Keratinocyte (primary cell): ENCODE measurements at regions not wholly inside any gene's neighbourhood (a gene's known extent, or its start where the extent isn't known, plus 50 kb on each side); places are given as distances from the start of the nearest gene placed in this dataset.

Experiments used
- DNase-seq: peaks from one replicate; pipeline ENCODE4 v3.0.0-alpha.2; 2011; ENCODE audit warnings: low read depth, missing footprints, low spot score
- FAIRE-seq: peaks from 2 replicates; lab custom pipeline; 2011; peaks lifted over from hg19 to GRCh38; lab: Jason Lieb, UNC
- H2AFZ ChIP-seq: 2 replicates; pipeline ENCODE4 v1.6.0; 2012; ENCODE audit warnings: low read length, control low read depth, inconsistent platforms; ENCODE audit not compliant: control insufficient read depth
- H3K27ac ChIP-seq: 2 replicates; pipeline ENCODE4 v1.5.1; 2011; ENCODE audit warnings: low read length; ENCODE audit not compliant: control insufficient read depth, insufficient read depth
- H3K27me3 ChIP-seq: 3 replicates; pipeline ENCODE4 v1.6.0; 2011; ENCODE audit warnings: low read length; ENCODE audit not compliant: control insufficient read depth, insufficient read depth; ENCODE audit errors: extremely low read depth
- H3K36me3 ChIP-seq, 2 experiments: 2 replicates in 1 of 2; 3 replicates in 1 of 2; pipeline ENCODE4 v1.5.1; 2011; ENCODE audit warnings: low read length in 2 of 2, mild to moderate bottlenecking in 1 of 2; ENCODE audit not compliant: control insufficient read depth in 2 of 2, insufficient read depth in 2 of 2; ENCODE audit errors: extremely low read depth in 1 of 2
- H3K4me1 ChIP-seq: 3 replicates; pipeline ENCODE4 v1.5.1; 2011; ENCODE audit warnings: low read length; ENCODE audit not compliant: control insufficient read depth, insufficient read depth; ENCODE audit errors: extremely low read depth
- H3K4me2 ChIP-seq: 3 replicates; pipeline ENCODE4 v1.6.0; 2011; ENCODE audit warnings: low read depth, low read length; ENCODE audit not compliant: control insufficient read depth, insufficient read depth; ENCODE audit errors: extremely low read depth
- H3K4me3 ChIP-seq, 3 experiments: fragments of 200-600 bp in 1 of 3; sonication (generic) in 1 of 3; 2 replicates in 2 of 3; 3 replicates in 1 of 3; pipeline ENCODE4 v1.5.1; 2011 to 2016; ENCODE audit warnings: low read length in 3 of 3, mild to moderate bottlenecking in 3 of 3, control low read depth in 2 of 3, inconsistent platforms in 1 of 3, low read depth in 1 of 3, mixed read lengths in 1 of 3, mixed run types in 1 of 3, moderate library complexity in 1 of 3; ENCODE audit not compliant: control insufficient read depth in 2 of 3, insufficient read depth in 2 of 3; ENCODE audit errors: extremely low read depth in 1 of 3
- H3K79me2 ChIP-seq: 2 replicates; pipeline ENCODE4 v1.6.0; 2012; ENCODE audit warnings: low read length; ENCODE audit not compliant: control insufficient read depth, insufficient read depth
- H3K9ac ChIP-seq: 3 replicates; pipeline ENCODE4 v1.6.0; 2011; ENCODE audit warnings: low read length; ENCODE audit not compliant: control insufficient read depth, insufficient read depth; ENCODE audit errors: extremely low read depth
- H3K9me1 ChIP-seq: 3 replicates; pipeline ENCODE4 v1.6.0; 2011; ENCODE audit warnings: low read length; ENCODE audit not compliant: control insufficient read depth, insufficient read depth; ENCODE audit errors: extremely low read depth
- H3K9me3 ChIP-seq: 2 replicates; pipeline ENCODE4 v1.5.1; 2012; ENCODE audit warnings: low read depth, low read length; ENCODE audit not compliant: control insufficient read depth
- H4K20me1 ChIP-seq: 3 replicates; pipeline ENCODE4 v1.6.0; 2011; ENCODE audit warnings: low read length; ENCODE audit not compliant: control insufficient read depth, insufficient read depth; ENCODE audit errors: extremely low read depth
- CTCF ChIP-seq, 3 experiments: IDR thresholded peaks in 1 of 3; conservative IDR thresholded peaks in 1 of 3; optimal IDR thresholded peaks in 1 of 3; 2 replicates in 2 of 3; 3 replicates in 1 of 3; pipeline versions ENCODE3 to v1.5.1; 2011; ENCODE audit warnings: low read length in 3 of 3, mild to moderate bottlenecking in 3 of 3, moderate library complexity in 2 of 3, control low read depth in 1 of 3, inconsistent platforms in 1 of 3; ENCODE audit not compliant: insufficient read depth in 2 of 3; ENCODE audit errors: extremely low read depth in 1 of 3
- EZH2 ChIP-seq: IDR thresholded peaks from one replicate; pipeline ENCODE4 v1.6.1; 2012; ENCODE audit warnings: inconsistent platforms, mild to moderate bottlenecking, low read length, moderate library complexity
- dilution Hi-C: fragments of 300-500 bp; cut with MboI; formaldehyde crosslinking; loops from one replicate; pipeline ENCODE4 v1.7.0; 2020; ENCODE audit warnings: low sequenced_read_pairs; ENCODE audit not compliant: extremely low pct_ligation_motif_present

DNA sequence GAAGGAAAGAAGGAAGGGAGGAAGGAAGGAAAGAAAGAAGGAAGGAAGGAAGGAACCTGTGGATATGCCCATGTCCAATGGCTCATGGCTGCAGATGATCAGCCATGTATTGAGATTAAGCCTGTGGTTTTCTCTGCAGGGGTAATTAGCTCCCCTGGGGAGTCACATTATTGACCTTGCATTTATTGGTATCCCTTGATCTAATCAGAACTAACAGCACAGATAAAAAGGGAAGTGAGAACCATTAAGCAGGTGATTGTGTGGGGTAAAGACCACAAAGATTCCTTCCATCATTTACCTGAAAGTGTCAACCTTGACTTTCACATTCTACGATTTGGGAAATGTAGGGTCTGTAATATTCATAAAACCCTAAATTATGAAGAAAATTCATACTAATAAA, 390.7 kb downstream of the BRINP2 start:
- FAIRE-seq (no peak), DNase-seq (no peak)
- H3K79me2 ChIP-seq: no peaks in the 10 kb centered on the region
- TF ChIP-seq CTCF (optimal IDR thresholded peaks at IDR 0.05 in 1 of 3, IDR thresholded peaks at IDR 0.05 in 1 of 3, conservative IDR thresholded peaks at IDR 0.05 in 1 of 3; ENCODE audit: extremely low read depth in 1 of 3, insufficient read depth in 2 of 3, low read length in 3 of 3) (no peak), EZH2 (no peak)
- H3K9me3 ChIP-seq: no peaks in the 10 kb centered on the region
- H2AFZ ChIP-seq: no peak overlapping the region
- no peak overlapping the region for H3K9ac ChIP-seq
- dilution Hi-C loops: no loop called here
- H3K4me1 ChIP-seq: no peaks in the 10 kb centered on the region
- no peaks in the 10 kb centered on the region for H4K20me1 ChIP-seq
- H3K27me3 ChIP-seq: no peaks in the 10 kb centered on the region
- H3K36me3 ChIP-seq: no peaks in the 10 kb centered on the region
- H3K9me1 ChIP-seq: no peaks in the 10 kb centered on the region
- no peak overlapping the region for H3K4me2 ChIP-seq
- H3K4me3 ChIP-seq: no peak overlapping the region
- no peak overlapping the region for H3K27ac ChIP-seq

GRCh38 chr1:177558372-177558771, 387.6 kb downstream of the BRINP2 start:
- H3K27ac ChIP-seq: no peak overlapping the region
- H3K9me3 ChIP-seq: no peaks in the 10 kb centered on the region
- H3K79me2 ChIP-seq: no peaks in the 10 kb centered on the region
- no peaks in the 10 kb centered on the region for H3K9me1 ChIP-seq
- TF ChIP-seq CTCF (optimal IDR thresholded peaks at IDR 0.05 in 1 of 3, IDR thresholded peaks at IDR 0.05 in 1 of 3, conservative IDR thresholded peaks at IDR 0.05 in 1 of 3; ENCODE audit: extremely low read depth in 1 of 3, insufficient read depth in 2 of 3, low read length in 3 of 3) (no peak), EZH2 (no peak)
- no peaks in the 10 kb centered on the region for H3K27me3 ChIP-seq
- no peak for DNase-seq
- no peak overlapping the region for H3K9ac ChIP-seq
- FAIRE-seq: no peak
- no peaks in the 10 kb centered on the region for H3K4me1 ChIP-seq
- no peaks in the 10 kb centered on the region for H3K36me3 ChIP-seq
- no peak overlapping the region for H3K4me2 ChIP-seq
- H2AFZ ChIP-seq: no peak overlapping the region
- dilution Hi-C loops: no loop called here
- H3K4me3 ChIP-seq: no peak overlapping the region
- no peaks in the 10 kb centered on the region for H4K20me1 ChIP-seq
